ENCODE measurements at regions not wholly inside any gene's neighbourhood (a gene's known extent, or its start where the extent isn't known, plus 50 kb on each side); places are given as distances from the start of the nearest gene placed in this dataset.

GRCh38 chr2:121061633-121062032 is 223.4 kb downstream of the TFCP2L1 start:
- no peak for TF ChIP-seq SUZ12 (IDR thresholded peaks at IDR 0.05; ENCODE audit: extremely low read depth, insufficient read depth, insufficient read length)
- no peak for TF ChIP-seq YY1 (IDR thresholded peaks at IDR 0.05; ENCODE audit: insufficient read depth, insufficient read length)
